HepG2 (cell line): ENCODE measurements at regions not wholly inside any gene's neighbourhood (a gene's known extent, or its start where the extent isn't known, plus 50 kb on each side); places are given as distances from the start of the nearest gene placed in this dataset.

Source experiments
- ATAC-seq: fragments of 200-7000 bp; cut with Tn5 transposase; 3 replicates; pipeline ENCODE4 v1.9.1; 2020; ENCODE audit warnings: mild to moderate bottlenecking, moderate library complexity
- BruUV-seq: library from RNA; stranded (reverse); fragments of 400-500 nt; replicated peaks from 2 replicates; lab custom pipeline; 2021; lab: Mats Ljungman, UMichigan
- CTCF ChIA-PET: fragments of 300-600 bp; formaldehyde crosslinking; extraction: SDS; loops from one replicate; lab custom pipeline; 2021; ENCODE audit warnings: low total read pairs, inconsistent platforms, low intra/inter-chr PET ratio; lab: Yijun Ruan, JAX
- POLR2A ChIA-PET: fragments of 350-600 bp; sonication (Branson Sonifier 250); formaldehyde crosslinking; loops from one replicate; lab custom pipeline; 2020; ENCODE audit warnings: antibody characterized with exemption, inconsistent platforms; lab: Yijun Ruan, JAX
- DNase-seq: peaks from one replicate; pipeline ENCODE4 v3.0.0-alpha.2; 2015; ENCODE audit warnings: low spot score
- FAIRE-seq: peaks from 3 replicates; lab custom pipeline; 2011; peaks lifted over from hg19 to GRCh38; lab: Jason Lieb, UNC
- H2AFZ ChIP-seq: one replicate; pipeline ENCODE4 v1.6.1; 2011; ENCODE audit warnings: low read length, inconsistent platforms
- H3K27ac ChIP-seq: fragments of 300-600 bp; 3 replicates; pipeline ENCODE4 v1.8.0; 2011; ENCODE audit warnings: mixed run types, mild to moderate bottlenecking, mixed read lengths, low read length, inconsistent platforms; ENCODE audit not compliant: insufficient read depth; ENCODE audit errors: extremely low read length
- H3K27me3 ChIP-seq, 2 experiments: fragments of 200-600 bp in 1 of 2; 2 replicates in 1 of 2; 3 replicates in 1 of 2; pipeline versions ENCODE4 v1.6.0 to v1.8.0; 2011; ENCODE audit warnings: low read length in 2 of 2, mild to moderate bottlenecking in 2 of 2, moderate library complexity in 2 of 2, inconsistent platforms in 1 of 2; ENCODE audit not compliant: insufficient read depth in 2 of 2, control insufficient read depth in 1 of 2
- H3K36me3 ChIP-seq, 2 experiments: fragments of 200-600 bp in 1 of 2; replicated peaks in 1 of 2; 2 replicates in 1 of 2; 3 replicates in 1 of 2; pipeline versions ENCODE4 v1.5.1 to v1.8.0; 2011; ENCODE audit warnings: low read length in 2 of 2, inconsistent platforms in 1 of 2; ENCODE audit not compliant: insufficient read depth in 2 of 2, control insufficient read depth in 1 of 2
- H3K4me1 ChIP-seq: 2 replicates; pipeline ENCODE4 v1.5.1; 2012; ENCODE audit warnings: low read length, inconsistent platforms; ENCODE audit not compliant: insufficient read depth
- H3K4me2 ChIP-seq: 2 replicates; pipeline ENCODE4 v1.6.0; 2011; ENCODE audit warnings: low read depth, low read length, inconsistent platforms
- H3K4me3 ChIP-seq, 3 experiments: fragments of 200-600 bp in 1 of 3; sonication (generic), shearing (Covaris generic) in 1 of 3; replicated peaks in 1 of 3; 2 replicates each; pipeline ENCODE4 v1.5.1; 2011 to 2016; ENCODE audit warnings: low read length in 3 of 3, inconsistent platforms in 2 of 3, low read depth in 2 of 3, mild to moderate bottlenecking in 2 of 3, control low read depth in 1 of 3, mixed read lengths in 1 of 3; ENCODE audit not compliant: insufficient read depth in 1 of 3
- H3K79me2 ChIP-seq: one replicate; pipeline ENCODE4 v1.6.1; 2011; ENCODE audit warnings: low read length, inconsistent platforms; ENCODE audit not compliant: insufficient read depth
- H3K9ac ChIP-seq: 2 replicates; pipeline ENCODE4 v1.6.0; 2011; ENCODE audit warnings: mild to moderate bottlenecking, low read depth, low read length, inconsistent platforms; ENCODE audit not compliant: insufficient read depth
- H3K9me3 ChIP-seq: 2 replicates; pipeline ENCODE4 v1.5.1; 2012; ENCODE audit warnings: mild to moderate bottlenecking, low read length
- H4K20me1 ChIP-seq: 2 replicates; pipeline ENCODE4 v1.6.0; 2011; ENCODE audit warnings: inconsistent platforms, mild to moderate bottlenecking, low read length, moderate library complexity; ENCODE audit not compliant: insufficient read depth
- HNRNPK ChIP-seq: fragments of 200-400 bp; formaldehyde crosslinking; IDR thresholded peaks from 2 replicates; pipeline ENCODE4 v1.6.1; 2018; ENCODE audit warnings: low read length, low read depth, moderate library complexity, mild to moderate bottlenecking; ENCODE audit not compliant: poor library complexity, severe bottlenecking
- IRF2 ChIP-seq: IDR thresholded peaks from 2 replicates; pipeline ENCODE4 v1.6.1; 2018; ENCODE audit warnings: missing genetic modification reagents, missing compliant biosample characterization
- RFX5 ChIP-seq: IDR thresholded peaks from 2 replicates; pipeline ENCODE4 v1.6.1; 2011; ENCODE audit warnings: low read depth, low read length, improper control_type of control experiment
- TP53 ChIP-seq: sonication (generic); formaldehyde crosslinking; conservative IDR thresholded peaks from 2 replicates; pipeline ENCODE4 v1.4.0; 2020; ENCODE audit warnings: missing genetic modification reagents
- ZNF253 ChIP-seq: sonication (generic); formaldehyde crosslinking; IDR thresholded peaks from 2 replicates; pipeline ENCODE4 v1.8.0; 2022; ENCODE audit warnings: mild to moderate bottlenecking, missing genetic modification reagents, borderline replicate concordance
- ZNF670 ChIP-seq: sonication (generic); formaldehyde crosslinking; IDR thresholded peaks from 2 replicates; pipeline ENCODE4 v1.8.0; 2022; ENCODE audit warnings: mild to moderate bottlenecking, missing genetic modification reagents, borderline replicate concordance
- ZNF782 ChIP-seq: sonication (generic); formaldehyde crosslinking; IDR thresholded peaks from 2 replicates; pipeline ENCODE4 v1.4.0; 2020; ENCODE audit warnings: missing genetic modification reagents, mild to moderate bottlenecking, borderline replicate concordance
- ZSCAN12 ChIP-seq: sonication (generic); formaldehyde crosslinking; IDR thresholded peaks from 2 replicates; pipeline ENCODE4 v1.9.0; 2021; ENCODE audit warnings: mild to moderate bottlenecking, missing genetic modification reagents
- WGBS: methylation state at CpG from one replicate; pipeline ENCODE4 v1.1.6; 2017; ENCODE audit warnings: low lambda C conversion rate; 5-methylcytosine and 5-hydroxymethylcytosine counted together
- in situ Hi-C: cut with HindIII; loops from 2 replicates; pipeline ENCODE4 v1.10.0; 2017; ENCODE audit warnings: low pct_unique_long_range_greater_than_20kb; ENCODE audit not compliant: extremely low pct_ligation_motif_present
- intact Hi-C: fragments of 100-400 bp; cut with micrococcal nuclease; formaldehyde crosslinking; loops from one replicate; pipeline ENCODE4 v1.10.0; 2022; ENCODE audit not compliant: unreplicated experiment
- TF ChIP-seq, protein P1 (sequence below): sonication (generic); formaldehyde crosslinking; IDR thresholded peaks from 2 replicates; pipeline ENCODE4 v1.4.0; 2020; ENCODE audit warnings: mild to moderate bottlenecking, missing genetic modification reagents

DNA sequence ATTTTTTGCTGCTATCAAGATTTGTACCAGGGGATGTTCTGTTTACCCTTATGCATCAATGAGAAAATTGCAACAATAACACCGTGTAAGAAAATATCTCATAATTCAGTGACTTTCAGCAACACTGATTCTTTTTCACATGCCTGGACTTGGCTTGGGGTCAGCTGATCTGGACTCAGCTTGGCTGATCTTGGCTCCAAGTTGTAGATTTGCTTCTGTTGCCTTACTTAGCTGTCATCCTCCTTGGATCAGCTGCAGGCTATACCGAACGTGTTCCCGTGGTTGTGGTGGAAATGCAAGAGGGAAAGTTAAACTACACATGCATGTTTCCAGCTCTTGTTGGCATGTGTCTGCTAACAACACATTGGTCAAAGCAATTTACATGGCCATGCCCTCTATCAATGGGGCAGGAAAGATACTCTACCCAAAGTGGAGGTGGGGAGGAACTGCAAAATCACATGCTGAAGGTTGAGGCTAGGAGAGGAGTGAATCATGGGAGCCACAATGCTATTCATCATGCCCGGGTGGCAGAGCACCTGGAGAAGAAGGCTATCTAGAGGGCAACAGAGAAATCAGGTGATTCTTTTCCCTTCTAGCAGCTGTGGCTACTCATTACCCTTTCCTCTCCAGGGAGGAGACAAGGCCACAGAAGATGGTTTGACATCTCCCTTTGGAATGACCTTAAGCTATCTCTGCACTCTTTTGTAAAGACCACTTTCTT, 1276.3 kb upstream of the AUTS2 start (continued):
- TF ChIP-seq ZNF670 (CRISPR knock-in tag) (no peak), RFX5 (no peak), ZNF253 (no peak), IRF2 (no peak)
- TF ChIP-seq, protein P1, sequence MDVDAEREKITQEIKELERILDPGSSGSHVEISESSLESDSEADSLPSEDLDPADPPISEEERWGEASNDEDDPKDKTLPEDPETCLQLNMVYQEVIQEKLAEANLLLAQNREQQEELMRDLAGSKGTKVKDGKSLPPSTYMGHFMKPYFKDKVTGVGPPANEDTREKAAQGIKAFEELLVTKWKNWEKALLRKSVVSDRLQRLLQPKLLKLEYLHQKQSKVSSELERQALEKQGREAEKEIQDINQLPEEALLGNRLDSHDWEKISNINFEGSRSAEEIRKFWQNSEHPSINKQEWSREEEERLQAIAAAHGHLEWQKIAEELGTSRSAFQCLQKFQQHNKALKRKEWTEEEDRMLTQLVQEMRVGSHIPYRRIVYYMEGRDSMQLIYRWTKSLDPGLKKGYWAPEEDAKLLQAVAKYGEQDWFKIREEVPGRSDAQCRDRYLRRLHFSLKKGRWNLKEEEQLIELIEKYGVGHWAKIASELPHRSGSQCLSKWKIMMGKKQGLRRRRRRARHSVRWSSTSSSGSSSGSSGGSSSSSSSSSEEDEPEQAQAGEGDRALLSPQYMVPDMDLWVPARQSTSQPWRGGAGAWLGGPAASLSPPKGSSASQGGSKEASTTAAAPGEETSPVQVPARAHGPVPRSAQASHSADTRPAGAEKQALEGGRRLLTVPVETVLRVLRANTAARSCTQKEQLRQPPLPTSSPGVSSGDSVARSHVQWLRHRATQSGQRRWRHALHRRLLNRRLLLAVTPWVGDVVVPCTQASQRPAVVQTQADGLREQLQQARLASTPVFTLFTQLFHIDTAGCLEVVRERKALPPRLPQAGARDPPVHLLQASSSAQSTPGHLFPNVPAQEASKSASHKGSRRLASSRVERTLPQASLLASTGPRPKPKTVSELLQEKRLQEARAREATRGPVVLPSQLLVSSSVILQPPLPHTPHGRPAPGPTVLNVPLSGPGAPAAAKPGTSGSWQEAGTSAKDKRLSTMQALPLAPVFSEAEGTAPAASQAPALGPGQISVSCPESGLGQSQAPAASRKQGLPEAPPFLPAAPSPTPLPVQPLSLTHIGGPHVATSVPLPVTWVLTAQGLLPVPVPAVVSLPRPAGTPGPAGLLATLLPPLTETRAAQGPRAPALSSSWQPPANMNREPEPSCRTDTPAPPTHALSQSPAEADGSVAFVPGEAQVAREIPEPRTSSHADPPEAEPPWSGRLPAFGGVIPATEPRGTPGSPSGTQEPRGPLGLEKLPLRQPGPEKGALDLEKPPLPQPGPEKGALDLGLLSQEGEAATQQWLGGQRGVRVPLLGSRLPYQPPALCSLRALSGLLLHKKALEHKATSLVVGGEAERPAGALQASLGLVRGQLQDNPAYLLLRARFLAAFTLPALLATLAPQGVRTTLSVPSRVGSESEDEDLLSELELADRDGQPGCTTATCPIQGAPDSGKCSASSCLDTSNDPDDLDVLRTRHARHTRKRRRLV (CRISPR knock-in tag): no peak
- TF ChIP-seq, all 625 proteins: peak for 0

DNA sequence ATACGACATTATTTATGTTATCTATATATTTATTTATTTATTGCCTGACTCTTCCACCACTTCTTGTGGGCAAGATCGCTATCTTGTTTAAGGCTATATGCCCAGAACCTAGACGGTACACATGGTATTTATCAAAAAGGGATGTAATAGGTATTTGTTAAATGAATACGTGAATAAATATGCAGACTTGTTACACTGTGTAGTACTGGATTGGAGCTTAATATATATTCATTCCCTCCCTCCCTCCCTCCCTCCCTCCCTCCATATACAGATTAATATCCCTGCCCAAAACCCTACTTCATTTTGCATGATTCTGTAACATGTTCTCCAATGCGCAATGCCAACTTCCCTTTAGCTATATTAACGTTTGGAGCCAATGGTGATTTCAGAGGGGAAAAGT, 1273.7 kb upstream of the AUTS2 start:
- FAIRE-seq: no peak
- no TSS peak for BruUV-seq

More for the DNA sequence above, 1273.7 kb upstream of the AUTS2 start:
- ChIA-PET POLR2A (no interaction called here), CTCF (no interaction called here)
- Histone ChIP-seq H3K4me3 (no peak overlapping the region), H2AFZ (no peak overlapping the region), H3K4me1 (no peaks in the 10 kb centered on the region), H3K9me3 (peaks cover 30% of the 10 kb centered on the region), H3K27me3 (no peaks in the 10 kb centered on the region), H3K27ac (no peak overlapping the region), H3K4me2 (no peak overlapping the region), H3K79me2 (no peaks in the 10 kb centered on the region), H4K20me1 (no peaks in the 10 kb centered on the region), H3K9ac (no peak overlapping the region), H3K36me3 (no peaks in the 10 kb centered on the region)
- intact Hi-C loops: no loop called here
- WGBS: 42% methylated on average over 6 of the region's 6 CpGs
- no peak for TF ChIP-seq ZSCAN12 (CRISPR knock-in tag)
- no peak for TF ChIP-seq ZNF782 (CRISPR knock-in tag)
- TF ChIP-seq HNRNPK: peak; percentile 85
- no peak for TF ChIP-seq TP53 (CRISPR knock-in tag)
- ATAC-seq (no peak), DNase-seq (no peak)
- in situ Hi-C loops: no loop called here
